AG10803 (cell line): ENCODE measurements at regions not wholly inside any gene's neighbourhood (a gene's known extent, or its start where the extent isn't known, plus 50 kb on each side); places are given as distances from the start of the nearest gene placed in this dataset.

ENCODE experiments used
- DNase-seq: peaks from one replicate; pipeline ENCODE4 v3.0.0; 2010; ENCODE audit warnings: low read depth
- H3K4me3 ChIP-seq: 2 replicates; pipeline ENCODE4 v1.5.1; 2011; ENCODE audit warnings: mild to moderate bottlenecking, low read length, control low read depth
- TF ChIP-seq, protein P1 (sequence below): conservative IDR thresholded peaks from 2 replicates; pipeline ENCODE4 v1.5.1; 2011; ENCODE audit warnings: mild to moderate bottlenecking, low read length, control low read depth, inconsistent platforms

GRCh38 chrX:39551762-39552161 is 546.0 kb downstream of the BCOR start:
- H3K4me3 ChIP-seq: no peak overlapping the region
- TF ChIP-seq, protein P1, sequence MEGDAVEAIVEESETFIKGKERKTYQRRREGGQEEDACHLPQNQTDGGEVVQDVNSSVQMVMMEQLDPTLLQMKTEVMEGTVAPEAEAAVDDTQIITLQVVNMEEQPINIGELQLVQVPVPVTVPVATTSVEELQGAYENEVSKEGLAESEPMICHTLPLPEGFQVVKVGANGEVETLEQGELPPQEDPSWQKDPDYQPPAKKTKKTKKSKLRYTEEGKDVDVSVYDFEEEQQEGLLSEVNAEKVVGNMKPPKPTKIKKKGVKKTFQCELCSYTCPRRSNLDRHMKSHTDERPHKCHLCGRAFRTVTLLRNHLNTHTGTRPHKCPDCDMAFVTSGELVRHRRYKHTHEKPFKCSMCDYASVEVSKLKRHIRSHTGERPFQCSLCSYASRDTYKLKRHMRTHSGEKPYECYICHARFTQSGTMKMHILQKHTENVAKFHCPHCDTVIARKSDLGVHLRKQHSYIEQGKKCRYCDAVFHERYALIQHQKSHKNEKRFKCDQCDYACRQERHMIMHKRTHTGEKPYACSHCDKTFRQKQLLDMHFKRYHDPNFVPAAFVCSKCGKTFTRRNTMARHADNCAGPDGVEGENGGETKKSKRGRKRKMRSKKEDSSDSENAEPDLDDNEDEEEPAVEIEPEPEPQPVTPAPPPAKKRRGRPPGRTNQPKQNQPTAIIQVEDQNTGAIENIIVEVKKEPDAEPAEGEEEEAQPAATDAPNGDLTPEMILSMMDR: no peak
- no peak for DNase-seq

DNA sequence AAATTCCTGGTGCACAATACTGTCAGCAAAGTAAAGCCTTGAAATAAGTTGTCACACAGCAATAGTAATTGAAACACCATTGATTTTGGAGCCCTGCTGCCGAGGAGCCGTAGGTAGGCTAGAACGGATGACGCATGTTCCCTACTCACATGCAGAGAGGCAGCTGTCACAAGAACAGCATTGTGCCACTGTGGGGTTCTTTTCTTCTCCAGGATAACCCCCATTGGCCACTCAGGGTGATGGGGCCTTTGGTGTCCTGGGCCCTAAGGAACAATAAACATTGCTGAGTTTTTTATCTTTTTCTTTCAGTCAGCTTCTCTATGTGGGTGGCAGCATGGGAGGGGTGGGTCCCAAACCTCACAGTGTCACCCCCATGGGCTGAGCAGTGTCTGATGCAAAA is 542.3 kb downstream of the BCOR start:
- no peak for DNase-seq
- no peak overlapping the region for H3K4me3 ChIP-seq
- TF ChIP-seq, protein P1: no peak

DNA sequence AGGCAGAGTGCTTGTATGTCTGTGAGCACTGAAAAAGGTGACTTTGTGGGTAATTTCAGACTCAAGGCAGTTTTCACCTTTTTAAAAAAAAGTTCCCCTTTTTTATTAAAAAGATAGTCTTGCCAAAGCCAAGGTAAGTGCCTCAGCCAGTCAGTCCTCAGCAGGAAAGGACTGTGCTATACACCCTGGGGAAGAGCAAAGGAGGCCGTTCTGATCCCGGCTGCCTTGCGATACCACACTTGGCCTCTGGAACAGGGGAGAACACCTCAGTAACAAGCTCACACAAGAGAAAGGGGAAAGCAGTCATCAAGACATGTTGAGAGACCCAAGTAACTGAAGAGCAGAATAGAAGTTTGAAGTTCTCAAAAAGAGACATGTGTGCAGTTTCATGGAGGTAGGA is 541.7 kb downstream of the BCOR start:
- no peak for DNase-seq
- H3K4me3 ChIP-seq: no peak overlapping the region
- TF ChIP-seq, protein P1: no peak

- no peak overlapping the region for H3K4me3 ChIP-seq
- peak; percentile 40 for DNase-seq
- TF ChIP-seq, protein P1: no peak
Measured at GRCh38 chrX:39559229-39559628, 538.5 kb downstream of the BCOR start.

GRCh38 chrX:39560271-39560670 is 537.5 kb downstream of the BCOR start:
- TF ChIP-seq, protein P1: no peak

DNA sequence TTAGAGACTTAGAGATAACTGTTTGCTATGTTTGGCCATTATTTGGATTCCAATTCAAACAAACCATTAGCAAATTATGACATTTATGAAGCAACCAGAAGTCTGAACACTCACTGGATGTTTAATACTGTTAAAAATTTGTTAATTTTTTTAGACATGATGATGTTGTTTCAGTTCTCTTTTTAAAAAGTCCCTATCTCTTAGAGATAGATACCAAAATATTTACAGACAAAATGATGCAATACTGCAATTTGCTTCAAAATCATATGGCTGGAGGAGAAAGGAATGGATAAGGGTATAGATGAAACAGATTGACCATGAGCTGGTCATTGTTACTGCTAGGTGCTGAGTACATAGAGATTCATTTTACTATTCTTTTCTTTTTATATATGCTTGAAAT is 534.6 kb downstream of the BCOR start:
- TF ChIP-seq, protein P1: no peak
- no peak overlapping the region for H3K4me3 ChIP-seq
- no peak for DNase-seq

More at GRCh38 chrX:39560271-39560670, 537.5 kb downstream of the BCOR start:
- no peak overlapping the region for H3K4me3 ChIP-seq
- no peak for DNase-seq

DNA sequence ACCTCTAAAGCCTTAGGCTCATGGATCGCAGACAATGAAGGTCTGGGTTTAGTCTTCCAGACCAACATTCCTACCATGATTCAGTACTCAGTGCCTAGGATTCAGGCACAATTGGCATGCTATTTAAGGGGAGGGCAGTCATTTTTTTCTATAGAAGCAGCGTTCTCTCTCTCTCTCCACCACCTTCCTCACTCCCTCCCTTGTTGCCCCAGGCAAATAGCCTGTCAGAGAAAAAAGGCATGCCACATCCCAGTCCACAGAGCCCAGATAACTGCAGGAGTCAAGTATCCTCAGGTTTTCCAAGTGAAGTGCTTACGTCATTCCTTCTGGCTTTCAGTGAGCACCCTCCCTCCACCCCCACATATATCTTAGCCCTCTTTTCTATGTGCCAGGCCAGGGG is 533.0 kb downstream of the BCOR start:
- TF ChIP-seq, protein P1: no peak
- no peak overlapping the region for H3K4me3 ChIP-seq

More for the DNA sequence above, 533.0 kb downstream of the BCOR start:
- no peak for DNase-seq
